B cell (primary cell): ENCODE measurements at regions not wholly inside any gene's neighbourhood (a gene's known extent, or its start where the extent isn't known, plus 50 kb on each side); places are given as distances from the start of the nearest gene placed in this dataset.

ENCODE experiments used
- ATAC-seq: fragments of 200-7000 bp; cut with Tn5 transposase; one replicate; pipeline ENCODE4 v1.10.0; 2021; ENCODE audit warnings: low read depth, mild to moderate bottlenecking, moderate number of reproducible peaks, moderate library complexity
- CTCF ChIA-PET: fragments of 350-600 bp; sonication (Branson Sonifier 250); formaldehyde crosslinking; loops from one replicate; lab custom pipeline; 2021; ENCODE audit warnings: antibody characterized with exemption, inconsistent platforms; lab: Charles Lee
- POLR2A ChIA-PET: fragments of 350-600 bp; sonication (Branson Sonifier 250); formaldehyde crosslinking; loops from one replicate; lab custom pipeline; 2021; ENCODE audit warnings: antibody characterized with exemption; lab: Charles Lee
- DNase-seq: peaks from one replicate; pipeline ENCODE4 v3.0.0; 2013
- H2AFZ ChIP-seq: 2 replicates; pipeline ENCODE4 v1.6.1; 2012; ENCODE audit warnings: mild to moderate bottlenecking, low read depth, low read length; ENCODE audit not compliant: insufficient read depth, poor library complexity, severe bottlenecking
- H3K27ac ChIP-seq, 2 donors: 1 replicate in 1 of 2; 2 replicates in 1 of 2; pipeline ENCODE4 v1.5.1; 2012 to 2013; ENCODE audit warnings: low read length in 2 of 2, mild to moderate bottlenecking in 2 of 2, moderate library complexity in 1 of 2
- H3K27me3 ChIP-seq, 4 experiments: fragments of 200-600 bp in 1 of 4; sonication (generic) in 1 of 4; replicated peaks in 1 of 4; 1 replicate in 2 of 4; 2 replicates in 2 of 4; pipeline versions ENCODE4 v1.6.1 to v1.7.0; 2013 to 2016; ENCODE audit warnings: low read length in 3 of 4, mild to moderate bottlenecking in 2 of 4, mixed read lengths in 1 of 4, moderate library complexity in 1 of 4; ENCODE audit not compliant: insufficient read depth in 4 of 4, control insufficient read depth in 3 of 4; ENCODE audit errors: control extremely low read depth in 1 of 4
- H3K36me3 ChIP-seq, 2 experiments: replicated peaks in 1 of 2; 1 replicate in 1 of 2; 2 replicates in 1 of 2; pipeline versions ENCODE4 v1.6.1 to v1.7.1; 2013; ENCODE audit warnings: low read length in 1 of 2; ENCODE audit not compliant: insufficient read depth in 2 of 2, control insufficient read depth in 1 of 2; ENCODE audit errors: control extremely low read depth in 1 of 2, extremely low read depth in 1 of 2
- H3K4me1 ChIP-seq, 2 donors: fragments of 200-600 bp in 1 of 2; sonication (generic) in 1 of 2; 1 replicate in 1 of 2; 2 replicates in 1 of 2; pipeline versions ENCODE4 v1.5.1 to v1.6.1; 2013 to 2017; ENCODE audit warnings: low read length in 2 of 2; ENCODE audit not compliant: control insufficient read depth in 2 of 2, insufficient read depth in 2 of 2
- H3K4me2 ChIP-seq: replicated peaks from 2 replicates; pipeline ENCODE3; 2012; ENCODE audit warnings: mild to moderate bottlenecking, low read depth, low read length; ENCODE audit not compliant: poor library complexity, severe bottlenecking
- H3K4me3 ChIP-seq, 5 experiments: fragments of 200-600 bp in 1 of 5; sonication (generic) in 1 of 5; 1 replicate in 3 of 5; 2 replicates in 2 of 5; pipeline versions ENCODE4 v1.5.1 to v1.7.0; 2011 to 2016; ENCODE audit warnings: low read length in 4 of 5, mild to moderate bottlenecking in 4 of 5, low read depth in 2 of 5, control low read depth in 1 of 5, moderate library complexity in 1 of 5; ENCODE audit not compliant: insufficient read depth in 1 of 5; ENCODE audit errors: control extremely low read depth in 1 of 5, extremely low read depth in 1 of 5
- H3K79me2 ChIP-seq: fragments of 200-600 bp; sonication (generic); one replicate; pipeline ENCODE4 v1.6.0; 2016; ENCODE audit warnings: low read length; ENCODE audit not compliant: control insufficient read depth, insufficient read depth
- H3K9ac ChIP-seq: fragments of 200-600 bp; sonication (generic); 2 replicates; pipeline ENCODE4 v1.6.1; 2017; ENCODE audit warnings: mild to moderate bottlenecking, low read length, moderate library complexity
- H3K9me3 ChIP-seq, 3 donors: one replicate each; pipeline versions ENCODE4 v1.6.1 to v1.7.1; 2013; ENCODE audit warnings: low read length in 2 of 3; ENCODE audit not compliant: control insufficient read depth in 2 of 3, insufficient read depth in 1 of 3; ENCODE audit errors: control extremely low read depth in 1 of 3
- H4K20me1 ChIP-seq: 2 replicates; pipeline ENCODE4 v1.6.0; 2012; ENCODE audit warnings: mild to moderate bottlenecking, low read length; ENCODE audit not compliant: insufficient read depth, control insufficient read depth, poor library complexity, severe bottlenecking
- H3K27ac Mint-ChIP-seq: one replicate; pipeline ENCODE4 v1.8.0; 2021; ENCODE audit warnings: mixed read lengths
- H3K27me3 Mint-ChIP-seq: one replicate; pipeline ENCODE4 v1.8.0; 2021; ENCODE audit warnings: mixed read lengths
- H3K4me1 Mint-ChIP-seq: one replicate; pipeline ENCODE4 v1.8.0; 2021; ENCODE audit warnings: mixed read lengths
- H3K4me3 Mint-ChIP-seq: one replicate; pipeline ENCODE4 v1.8.0; 2021; ENCODE audit warnings: mixed read lengths
- H3K9me3 Mint-ChIP-seq: one replicate; pipeline ENCODE4 v1.8.0; 2022; ENCODE audit warnings: mixed read lengths; ENCODE audit not compliant: insufficient read depth
- EZH2 ChIP-seq: IDR thresholded peaks from 2 replicates; pipeline ENCODE4 v1.6.1; 2012; ENCODE audit warnings: borderline replicate concordance, low read depth, mild to moderate bottlenecking, moderate library complexity, low read length; ENCODE audit not compliant: insufficient read depth, poor library complexity, severe bottlenecking
- WGBS: methylation state at CpG from one replicate; pipeline ENCODE4 v1.1.5; 2013; ENCODE audit warnings: missing lambda C conversion rate; ENCODE audit not compliant: insufficient coverage; 5-methylcytosine and 5-hydroxymethylcytosine counted together
- intact Hi-C: fragments of 100-400 bp; cut with micrococcal nuclease; formaldehyde crosslinking; loops from one replicate; pipeline ENCODE4 v1.10.0; 2022
- TF ChIP-seq, protein P1 (sequence below): fragments of 200-600 bp; IDR thresholded peaks from one replicate; pipeline ENCODE4 v1.8.0; 2022; ENCODE audit warnings: antibody characterized with exemption, mild to moderate bottlenecking

DNA sequence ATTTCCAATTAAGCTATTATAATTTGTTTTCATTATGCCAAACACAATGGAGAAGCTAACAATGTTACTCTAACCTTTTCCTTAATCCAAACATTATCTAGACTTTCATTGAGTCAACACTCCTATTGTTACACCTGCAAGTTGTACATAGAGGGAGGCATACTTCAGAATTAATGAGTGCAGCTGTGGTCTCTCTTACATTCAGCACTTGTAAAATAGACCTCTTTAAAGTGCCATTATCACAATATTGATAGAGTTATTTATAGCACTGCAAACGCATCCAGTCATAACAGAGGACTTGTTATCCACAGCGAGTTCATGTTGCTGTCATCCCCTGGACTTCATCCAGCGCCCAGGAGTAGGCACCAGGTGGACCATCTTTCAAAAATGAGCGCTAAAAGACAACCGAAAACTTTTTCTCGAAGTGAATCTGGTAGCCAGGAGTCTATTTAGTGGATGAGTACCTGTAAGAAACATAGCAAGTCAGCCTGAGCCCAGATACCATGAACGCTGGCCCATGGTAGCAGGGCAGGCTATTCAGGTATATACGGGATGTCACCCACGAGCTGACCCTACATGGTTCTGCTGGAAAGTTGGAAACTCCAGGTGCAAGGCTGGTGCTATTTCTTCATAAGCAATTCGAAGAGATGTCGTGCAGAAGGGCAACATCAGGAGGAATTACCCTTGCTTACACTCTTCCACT, 70.6 kb upstream of the NFIA start:
- Histone ChIP-seq H3K27ac (no peak overlapping the region), H2AFZ (no peak overlapping the region), H4K20me1 (no peaks in the 10 kb centered on the region), H3K4me1 (no peaks in the 10 kb centered on the region), H3K9ac (no peak overlapping the region), H3K27me3 (peaks cover 0 to 2% (median 0%) of the 10 kb centered on the region in 4 experiments), H3K4me2 (no peak overlapping the region), H3K36me3 (no peaks in the 10 kb centered on the region), H3K9me3 (no peaks in the 10 kb centered on the region), H3K4me3 (no peak overlapping the region), H3K79me2 (no peaks in the 10 kb centered on the region)
- DNase-seq = no peak
- ChIA-PET CTCF (no interaction called here), POLR2A (no interaction called here)
- ATAC-seq = no peak
- WGBS = 84% methylated on average over 11 of the region's 11 CpGs
- peaks cover 12% of the 10 kb centered on the region for H3K27me3 Mint-ChIP-seq
- no peak for TF ChIP-seq EZH2
- TF ChIP-seq, protein P1, sequence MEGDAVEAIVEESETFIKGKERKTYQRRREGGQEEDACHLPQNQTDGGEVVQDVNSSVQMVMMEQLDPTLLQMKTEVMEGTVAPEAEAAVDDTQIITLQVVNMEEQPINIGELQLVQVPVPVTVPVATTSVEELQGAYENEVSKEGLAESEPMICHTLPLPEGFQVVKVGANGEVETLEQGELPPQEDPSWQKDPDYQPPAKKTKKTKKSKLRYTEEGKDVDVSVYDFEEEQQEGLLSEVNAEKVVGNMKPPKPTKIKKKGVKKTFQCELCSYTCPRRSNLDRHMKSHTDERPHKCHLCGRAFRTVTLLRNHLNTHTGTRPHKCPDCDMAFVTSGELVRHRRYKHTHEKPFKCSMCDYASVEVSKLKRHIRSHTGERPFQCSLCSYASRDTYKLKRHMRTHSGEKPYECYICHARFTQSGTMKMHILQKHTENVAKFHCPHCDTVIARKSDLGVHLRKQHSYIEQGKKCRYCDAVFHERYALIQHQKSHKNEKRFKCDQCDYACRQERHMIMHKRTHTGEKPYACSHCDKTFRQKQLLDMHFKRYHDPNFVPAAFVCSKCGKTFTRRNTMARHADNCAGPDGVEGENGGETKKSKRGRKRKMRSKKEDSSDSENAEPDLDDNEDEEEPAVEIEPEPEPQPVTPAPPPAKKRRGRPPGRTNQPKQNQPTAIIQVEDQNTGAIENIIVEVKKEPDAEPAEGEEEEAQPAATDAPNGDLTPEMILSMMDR = no peak
- no peak overlapping the region for H3K4me3 Mint-ChIP-seq
- no peaks in the 10 kb centered on the region for H3K9me3 Mint-ChIP-seq
- no peak overlapping the region for H3K27ac Mint-ChIP-seq
- intact Hi-C loops = no loop called here
- H3K4me1 Mint-ChIP-seq = no peaks in the 10 kb centered on the region

DNA sequence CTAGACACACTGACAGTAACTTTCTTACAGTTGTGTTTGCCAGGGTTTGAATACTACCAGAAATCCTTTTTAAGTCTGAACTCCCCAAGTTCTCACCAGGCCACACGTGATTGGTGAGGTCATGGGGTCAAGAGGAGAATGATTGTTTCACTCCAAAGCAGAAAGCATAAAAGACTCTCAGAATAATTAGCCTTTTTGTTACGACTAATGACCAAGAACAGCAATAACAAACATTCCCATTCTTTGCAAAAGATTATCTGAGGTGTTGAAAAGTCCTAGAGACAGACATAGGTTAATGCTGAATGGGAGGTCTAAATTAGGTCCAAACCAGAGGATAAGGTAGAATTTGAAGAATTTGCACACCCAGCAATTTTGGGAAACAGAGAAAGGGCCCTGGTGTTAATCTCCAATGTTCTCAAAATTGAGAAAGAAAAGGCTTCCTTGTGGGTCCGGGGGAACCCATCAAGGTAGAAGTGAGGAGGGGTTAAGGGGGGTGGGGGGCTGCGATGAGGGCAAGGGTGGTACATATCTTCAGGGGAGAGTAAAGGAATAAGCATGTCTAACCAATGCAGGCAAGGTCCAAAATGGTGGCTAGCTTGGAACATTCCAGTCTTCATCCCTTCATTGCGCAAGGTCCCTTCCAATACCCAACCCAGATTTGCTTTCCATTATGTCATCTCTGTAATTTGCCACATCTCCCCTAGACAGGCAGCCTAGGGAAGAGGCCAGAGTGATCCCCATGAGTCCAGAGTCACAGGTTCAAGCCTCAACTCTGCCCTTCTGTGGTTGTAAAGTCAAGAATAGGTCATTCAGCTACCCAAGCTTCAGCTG, 74.6 kb upstream of the NFIA start:
- no peaks in the 10 kb centered on the region for H3K4me1 ChIP-seq
- no peaks in the 10 kb centered on the region for H4K20me1 ChIP-seq
- H3K27ac ChIP-seq = no peak overlapping the region
- no peak overlapping the region for H2AFZ ChIP-seq
- no peak for TF ChIP-seq EZH2
- TF ChIP-seq, protein P1 = no peak
- H3K27ac Mint-ChIP-seq = no peak overlapping the region
- ATAC-seq (no peak), DNase-seq (no peak)
- H3K4me3 ChIP-seq = no peak overlapping the region
- no peak overlapping the region for H3K4me3 Mint-ChIP-seq
- H3K9me3 Mint-ChIP-seq = no peaks in the 10 kb centered on the region
- H3K36me3 ChIP-seq = no peaks in the 10 kb centered on the region
- no peak overlapping the region for H3K4me2 ChIP-seq
- peaks cover 7% of the 10 kb centered on the region for H3K27me3 Mint-ChIP-seq
- no peaks in the 10 kb centered on the region for H3K4me1 Mint-ChIP-seq
- no peaks in the 10 kb centered on the region for H3K27me3 ChIP-seq
- no peaks in the 10 kb centered on the region for H3K79me2 ChIP-seq
- H3K9ac ChIP-seq = no peak overlapping the region
- WGBS = 90% methylated on average over 2 of the region's 5 CpGs
- no peaks in the 10 kb centered on the region for H3K9me3 ChIP-seq
- intact Hi-C loops = no loop called here
- CTCF ChIA-PET = no interaction called here
- POLR2A ChIA-PET = no interaction called here
